ENCODE measurements at regions not wholly inside any gene's neighbourhood (a gene's known extent, or its start where the extent isn't known, plus 50 kb on each side); places are given as distances from the start of the nearest gene placed in this dataset.

- no peak overlapping the region for H3K4me2 ChIP-seq (ENCODE audit: low read length)
These were observed 80.1 kb upstream of the IPO5 start for GRCh38 chr13:97873398-97873797.

GRCh38 chr13:97875218-97875617, 78.3 kb upstream of the IPO5 start:
- H3F3A ChIP-seq (ENCODE audit: insufficient read depth, low read length), result no peaks in the 10 kb centered on the region
- no peak overlapping the region for H3K9ac ChIP-seq (ENCODE audit: low read length)
- H2AFZ ChIP-seq (ENCODE audit: low read length), result no peak overlapping the region
- no peaks in the 10 kb centered on the region for H3K9me3 ChIP-seq (ENCODE audit: low read length)
- no peak for TF ChIP-seq EZH2 (IDR thresholded peaks at IDR 0.05; ENCODE audit: borderline replicate concordance, low read length)
- no peak for TF ChIP-seq CTCF (IDR thresholded peaks at IDR 0.05; ENCODE audit: low read length)
- no peaks in the 10 kb centered on the region; the same call in 1 of the 2 replicates for H4K20me1 ChIP-seq (ENCODE audit: insufficient read depth, low read length)
- no peak overlapping the region for H3K4me3 ChIP-seq (ENCODE audit: low read depth, low read length, poor library complexity, severe bottlenecking)
- no peak overlapping the region for H3K27ac ChIP-seq (ENCODE audit: low read depth, low read length, poor library complexity, severe bottlenecking)
- H3K79me2 ChIP-seq (ENCODE audit: insufficient read depth, low read length), result no peaks in the 10 kb centered on the region
- H3K4me2 ChIP-seq (ENCODE audit: low read length), result no peak overlapping the region
- H3K36me3 ChIP-seq (ENCODE audit: insufficient read depth, low read length), result no peaks in the 10 kb centered on the region
- no peaks in the 10 kb centered on the region for H3K4me1 ChIP-seq (ENCODE audit: insufficient read depth, low read length, severe bottlenecking)
- H3K9me2 ChIP-seq (ENCODE audit: low read depth, low read length), result no peaks in the 10 kb centered on the region
- peaks cover 5% of the 10 kb centered on the region; the same call in 1 of the 2 replicates for H3K27me3 ChIP-seq (ENCODE audit: insufficient read depth, low read length)

More at GRCh38 chr13:97873398-97873797, 80.1 kb upstream of the IPO5 start:
- no peak overlapping the region for H2AFZ ChIP-seq (ENCODE audit: low read length)
- no peak overlapping the region for H3K9ac ChIP-seq (ENCODE audit: low read length)
- H3K4me1 ChIP-seq (ENCODE audit: insufficient read depth, low read length, severe bottlenecking), result no peaks in the 10 kb centered on the region
- no peaks in the 10 kb centered on the region; the same call in 1 of the 2 replicates for H4K20me1 ChIP-seq (ENCODE audit: insufficient read depth, low read length)
- no peak overlapping the region for H3K27ac ChIP-seq (ENCODE audit: low read depth, low read length, poor library complexity, severe bottlenecking)
- no peaks in the 10 kb centered on the region for H3F3A ChIP-seq (ENCODE audit: insufficient read depth, low read length)
- no peaks in the 10 kb centered on the region for H3K79me2 ChIP-seq (ENCODE audit: insufficient read depth, low read length)
- H3K9me3 ChIP-seq (ENCODE audit: low read length), result no peaks in the 10 kb centered on the region
- no peak overlapping the region for H3K4me3 ChIP-seq (ENCODE audit: low read depth, low read length, poor library complexity, severe bottlenecking)
- TF ChIP-seq EZH2 (IDR thresholded peaks at IDR 0.05; ENCODE audit: borderline replicate concordance, low read length) (no peak), CTCF (IDR thresholded peaks at IDR 0.05; ENCODE audit: low read length) (no peak)
- peaks cover 5% of the 10 kb centered on the region; the same call in 1 of the 2 replicates for H3K27me3 ChIP-seq (ENCODE audit: insufficient read depth, low read length)
- no peaks in the 10 kb centered on the region for H3K36me3 ChIP-seq (ENCODE audit: insufficient read depth, low read length)
- H3K9me2 ChIP-seq (ENCODE audit: low read depth, low read length), result no peaks in the 10 kb centered on the region

- H3K9me2 ChIP-seq (ENCODE audit: low read depth, low read length), result no peaks in the 10 kb centered on the region
- H3K36me3 ChIP-seq (ENCODE audit: insufficient read depth, low read length), result no peaks in the 10 kb centered on the region
- no peaks in the 10 kb centered on the region; the same call in 1 of the 2 replicates for H4K20me1 ChIP-seq (ENCODE audit: insufficient read depth, low read length)
- peaks cover 5% of the 10 kb centered on the region; the same call in 1 of the 2 replicates for H3K27me3 ChIP-seq (ENCODE audit: insufficient read depth, low read length)
- no peak overlapping the region for H3K4me2 ChIP-seq (ENCODE audit: low read length)
- no peak overlapping the region for H3K4me3 ChIP-seq (ENCODE audit: low read depth, low read length, poor library complexity, severe bottlenecking)
- TF ChIP-seq EZH2 (IDR thresholded peaks at IDR 0.05; ENCODE audit: borderline replicate concordance, low read length) (no peak), CTCF (IDR thresholded peaks at IDR 0.05; ENCODE audit: low read length) (no peak)
- no peaks in the 10 kb centered on the region for H3K4me1 ChIP-seq (ENCODE audit: insufficient read depth, low read length, severe bottlenecking)
- no peak overlapping the region for H3K27ac ChIP-seq (ENCODE audit: low read depth, low read length, poor library complexity, severe bottlenecking)
- H3K9me3 ChIP-seq (ENCODE audit: low read length), result no peaks in the 10 kb centered on the region
- no peaks in the 10 kb centered on the region for H3K79me2 ChIP-seq (ENCODE audit: insufficient read depth, low read length)
- H2AFZ ChIP-seq (ENCODE audit: low read length), result no peak overlapping the region
- H3K9ac ChIP-seq (ENCODE audit: low read length), result no peak overlapping the region
- no peaks in the 10 kb centered on the region for H3F3A ChIP-seq (ENCODE audit: insufficient read depth, low read length)
These were observed 77.6 kb upstream of the IPO5 start for GRCh38 chr13:97875911-97876310.

Data from OCI-LY1 (cell line).